Dedifferentiated amniotic fluid mesenchymal stem cell (primary cell): ENCODE measurements at regions not wholly inside any gene's neighbourhood (a gene's known extent, or its start where the extent isn't known, plus 50 kb on each side); places are given as distances from the start of the nearest gene placed in this dataset.
"Not testable (repeated sequence)": the region's sequence is repeated elsewhere in the genome, so short reads cannot be mapped to it uniquely, and the experiment has no call there.

Source experiments
- DNase-seq: peaks from one replicate; pipeline ENCODE4 v3.0.0-alpha.2; 2016; ENCODE audit errors: extremely low spot score

DNA sequence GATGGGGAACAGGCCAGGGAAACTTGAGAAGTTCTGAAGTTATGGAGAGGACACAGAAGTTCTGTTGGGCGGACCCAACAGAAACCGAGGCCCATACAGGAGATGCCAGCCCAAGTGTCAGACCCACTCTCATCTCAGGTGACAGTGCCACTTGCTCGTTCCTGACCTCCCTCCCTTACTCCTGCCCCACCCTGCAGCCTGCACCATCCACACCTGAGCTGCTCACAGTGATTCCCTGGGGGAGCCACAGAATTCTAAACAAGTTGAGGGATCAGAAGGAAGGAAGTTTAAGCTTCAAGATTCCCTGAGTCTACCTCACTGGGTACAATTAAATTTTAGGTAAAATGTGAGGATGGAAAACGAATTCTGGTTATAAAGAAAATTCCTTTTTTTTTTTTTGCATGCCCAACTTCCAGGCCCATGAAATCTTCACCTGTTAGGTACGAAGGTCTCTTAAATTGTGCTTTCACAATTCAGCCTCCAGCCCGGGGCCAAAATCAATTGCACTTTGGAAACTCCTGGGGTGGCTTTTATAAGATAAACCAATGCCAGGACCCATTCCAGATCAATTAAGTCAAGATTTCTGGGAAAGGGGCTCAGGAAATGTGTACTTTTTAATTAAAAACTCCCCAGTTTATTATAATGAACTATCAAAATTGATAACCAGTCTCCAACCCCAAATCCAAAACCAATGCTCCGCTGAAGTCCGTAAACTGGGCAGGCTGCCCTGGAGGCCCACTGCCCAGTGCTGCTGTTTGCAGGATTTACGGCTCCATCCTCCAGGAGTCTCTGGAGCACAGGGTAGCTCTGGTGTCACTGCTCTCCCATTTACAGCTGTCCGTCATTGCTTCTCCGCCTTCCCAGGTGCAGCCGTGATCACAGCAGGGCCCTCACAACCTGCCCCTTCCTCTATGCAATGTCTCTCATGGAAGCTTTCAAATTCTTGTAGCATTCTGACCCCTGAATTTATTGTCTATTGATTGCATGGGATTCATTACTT, 643.5 kb downstream of the UQCRFS1 start:
- DNase-seq = no peak

- DNase-seq = no peak
Observed at GRCh38 chr19:28567834-28568233, 645.1 kb downstream of the UQCRFS1 start.

DNA sequence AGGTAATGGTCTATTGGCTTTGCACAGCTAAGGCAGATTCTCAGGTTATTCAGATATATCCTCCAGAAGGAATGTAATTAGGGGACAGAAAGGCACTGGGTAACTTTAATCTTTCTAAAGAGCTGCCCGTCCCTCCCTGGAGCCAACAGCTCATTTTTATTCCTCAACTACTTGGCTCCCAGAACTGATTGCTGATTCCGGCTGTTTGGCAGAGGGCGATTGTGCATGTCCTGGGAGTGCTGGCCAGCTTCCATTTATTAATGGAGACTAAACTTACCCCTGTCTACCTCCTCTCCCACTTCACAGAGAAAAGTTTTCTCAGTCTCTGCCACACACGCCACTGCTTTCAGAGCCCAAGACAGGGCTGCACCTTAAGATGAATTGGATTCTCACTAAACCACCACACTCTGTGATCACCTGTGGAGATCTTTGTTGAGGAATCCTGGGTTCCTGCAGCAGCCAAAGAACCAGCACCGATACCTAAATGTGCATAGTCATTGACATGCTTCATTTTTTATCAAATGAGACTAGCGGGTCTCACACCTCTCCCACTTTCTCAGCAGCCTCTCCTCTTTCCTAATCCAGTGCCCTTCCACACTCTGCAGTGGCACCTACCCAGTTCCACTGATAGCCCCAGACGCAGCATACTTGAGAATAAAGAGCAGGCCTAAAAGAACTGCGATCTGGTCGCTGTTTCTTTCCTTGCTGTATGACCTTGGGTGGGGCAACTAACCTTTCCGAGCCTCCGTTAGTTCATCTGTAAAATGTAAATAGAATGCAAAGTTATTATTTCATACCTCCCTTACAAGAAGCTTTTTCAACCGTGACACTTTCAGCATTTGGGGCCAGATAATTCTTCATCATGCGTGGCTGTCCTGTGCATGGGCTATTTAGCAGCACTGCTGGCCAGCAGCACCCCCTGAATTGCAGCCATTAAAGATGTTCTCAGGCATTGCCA, 648.7 kb downstream of the UQCRFS1 start:
- DNase-seq = no peak

GRCh38 chr19:28560786-28561185, 652.2 kb downstream of the UQCRFS1 start:
- no peak for DNase-seq

- no peak for DNase-seq
Observed at GRCh38 chr19:28558783-28559182, 654.2 kb downstream of the UQCRFS1 start.

GRCh38 chr19:28556371-28556770, 656.6 kb downstream of the UQCRFS1 start:
- no peak for DNase-seq

DNA sequence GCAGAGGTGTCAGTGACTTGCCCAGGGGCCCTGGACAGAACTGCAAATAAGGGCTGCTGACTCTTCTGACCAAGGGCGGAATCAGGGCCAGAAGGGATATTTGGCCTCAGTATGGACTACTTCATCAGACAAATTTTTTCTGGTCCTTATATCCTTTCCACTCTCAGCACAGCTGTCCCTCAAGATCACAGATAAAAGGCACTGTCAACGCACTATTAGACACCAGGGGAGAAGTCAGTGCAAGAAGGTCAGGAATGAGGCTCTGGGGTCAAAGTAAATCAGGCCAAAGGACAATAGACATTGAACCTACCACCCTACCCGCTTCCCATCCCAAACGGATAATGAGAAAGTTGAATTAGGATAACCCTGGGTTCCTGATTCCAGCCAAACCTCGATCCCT, 657.6 kb downstream of the UQCRFS1 start:
- DNase-seq = no peak

DNA sequence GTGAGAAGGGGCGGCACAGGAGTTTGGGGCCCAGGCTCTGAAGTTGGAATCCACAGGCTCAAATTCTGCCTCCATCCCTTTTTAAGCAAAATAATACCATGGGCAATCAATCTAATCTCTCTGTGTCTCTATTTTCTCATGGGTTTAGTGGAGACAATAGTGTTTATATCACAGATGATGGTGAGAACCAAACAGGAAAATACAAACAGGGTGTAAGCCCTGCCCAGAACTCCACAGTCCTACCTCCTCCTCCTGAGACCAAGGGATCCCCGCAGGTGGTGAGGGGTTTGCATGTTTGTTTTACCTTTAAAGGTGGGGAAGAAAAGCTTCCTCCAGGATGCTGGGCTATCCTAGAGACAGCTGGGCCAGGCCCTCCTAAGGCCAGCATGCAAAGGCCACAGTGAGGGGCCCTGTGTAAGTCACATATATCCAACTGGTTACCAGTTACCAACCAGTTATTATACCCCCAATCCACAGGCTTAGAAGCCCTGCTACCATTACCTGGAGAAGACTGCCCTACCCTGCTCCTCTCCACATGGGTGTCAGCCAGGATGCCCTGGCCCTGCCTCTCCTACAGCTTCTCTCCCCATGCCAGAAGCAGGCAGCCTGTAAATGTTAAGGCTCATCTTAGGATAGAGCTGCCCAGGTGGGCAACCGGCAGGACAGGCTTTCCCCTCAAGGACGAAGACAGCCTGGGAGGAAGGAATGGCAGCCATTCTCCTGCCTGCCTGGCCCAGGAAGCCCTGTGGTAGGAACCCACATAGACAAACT, 658.4 kb downstream of the UQCRFS1 start:
- DNase-seq = no peak

DNA sequence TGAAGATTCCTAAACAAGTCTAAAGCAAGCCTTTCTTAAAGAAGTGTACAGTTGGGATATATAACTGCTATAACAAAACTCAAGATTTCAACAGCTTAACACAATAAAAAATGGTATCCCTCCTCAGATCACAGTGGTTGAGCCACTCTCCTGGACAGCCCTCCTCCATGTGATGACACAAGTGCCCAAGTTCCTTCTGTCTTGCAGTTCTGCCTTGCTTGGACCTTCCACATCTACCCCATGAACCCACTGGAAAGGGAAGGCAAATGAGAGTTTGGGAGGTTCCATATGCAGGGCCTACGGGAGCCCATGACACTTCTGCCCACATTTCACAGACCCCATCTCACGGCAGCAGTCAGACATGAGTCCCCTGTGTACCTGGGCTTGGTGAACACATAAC, 659.2 kb downstream of the UQCRFS1 start:
- DNase-seq = no peak

GRCh38 chr19:28553005-28553404, 659.9 kb downstream of the UQCRFS1 start:
- no peak for DNase-seq

- no peak for DNase-seq
Observed at GRCh38 chr19:28549680-28550277, 663.2 kb downstream of the UQCRFS1 start.

DNA sequence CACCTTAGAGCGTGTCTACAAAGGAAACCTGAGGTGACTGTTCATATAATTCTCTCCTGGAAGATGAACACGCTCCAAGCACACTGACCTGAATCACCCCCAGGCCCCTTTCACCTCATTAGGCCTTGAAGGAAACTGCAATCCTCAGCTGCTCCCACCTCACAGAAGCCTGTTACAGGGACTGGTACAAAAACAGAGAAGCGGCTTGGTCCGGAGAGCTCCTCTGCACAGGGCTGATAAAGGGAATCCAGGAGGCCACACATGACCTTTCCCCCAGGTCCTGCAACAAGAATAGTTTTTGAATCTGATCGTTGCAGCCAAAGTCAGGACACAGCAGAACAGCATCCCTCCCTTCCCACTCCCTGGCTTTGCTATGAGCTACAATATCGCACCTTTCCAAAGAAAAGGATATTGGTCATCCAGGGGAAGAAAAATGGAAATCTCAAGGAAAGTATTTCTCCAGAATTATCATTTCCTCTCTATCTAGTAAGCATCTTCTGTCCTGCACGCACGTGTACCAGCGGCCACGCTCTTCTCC, 666.7 kb downstream of the UQCRFS1 start:
- no peak for DNase-seq

DNA sequence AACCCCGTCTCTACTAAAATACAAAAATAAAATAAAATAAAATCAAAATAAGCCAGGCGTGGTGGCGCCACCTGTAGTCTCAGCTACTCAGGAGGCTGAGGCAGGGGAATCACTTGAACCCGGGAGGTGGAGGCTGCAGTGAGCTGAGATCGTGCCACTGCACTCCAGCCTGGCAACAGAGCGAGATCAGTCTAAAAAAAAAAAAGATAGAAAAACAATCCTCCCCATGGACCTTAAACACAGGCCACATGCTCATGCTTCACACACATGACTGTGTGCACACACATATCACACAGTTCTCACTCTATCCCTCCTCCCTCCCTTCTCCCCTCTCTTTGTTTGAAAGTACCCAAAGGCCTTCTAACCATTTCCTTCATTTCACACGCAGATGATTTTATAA, 667.6 kb downstream of the UQCRFS1 start:
- not testable (repeated sequence) for DNase-seq

DNA sequence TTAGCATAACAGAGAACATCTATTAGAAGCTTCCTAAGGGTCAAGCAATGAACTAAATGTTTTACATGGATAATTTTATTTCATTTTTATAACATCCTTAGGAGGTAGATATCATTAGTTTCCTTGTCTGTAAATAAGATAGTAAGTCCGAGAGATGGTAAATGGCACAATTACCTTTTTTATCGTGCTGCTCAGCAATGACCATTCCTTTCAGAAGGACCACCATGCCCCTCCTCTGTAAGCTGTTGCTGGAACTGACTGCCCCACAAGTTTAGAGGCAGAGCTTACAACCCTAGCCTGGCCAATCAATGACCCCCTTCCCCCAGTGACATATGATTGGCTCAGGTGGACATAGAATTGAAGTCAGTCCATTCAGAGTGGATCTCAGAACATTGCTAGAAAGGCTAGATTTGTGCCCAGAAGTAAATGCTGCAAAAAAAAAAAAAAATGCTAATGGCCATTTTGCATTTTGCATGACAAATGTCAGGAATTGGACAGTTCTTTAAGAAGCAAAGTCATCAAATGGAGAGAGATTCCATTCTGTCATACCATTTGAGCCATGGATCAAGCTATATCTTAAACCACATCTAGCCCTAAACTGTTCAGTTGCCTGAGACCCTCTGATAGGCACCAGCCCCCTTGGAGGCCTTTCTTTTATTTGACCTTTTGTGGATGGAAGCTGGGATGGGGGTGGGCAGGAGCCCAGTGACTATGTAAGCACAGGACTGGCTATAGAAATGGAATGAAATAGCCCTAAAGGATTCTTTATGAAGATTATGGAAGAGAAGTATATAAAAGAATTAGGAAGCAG, 668.3 kb downstream of the UQCRFS1 start:
- no peak for DNase-seq

DNA sequence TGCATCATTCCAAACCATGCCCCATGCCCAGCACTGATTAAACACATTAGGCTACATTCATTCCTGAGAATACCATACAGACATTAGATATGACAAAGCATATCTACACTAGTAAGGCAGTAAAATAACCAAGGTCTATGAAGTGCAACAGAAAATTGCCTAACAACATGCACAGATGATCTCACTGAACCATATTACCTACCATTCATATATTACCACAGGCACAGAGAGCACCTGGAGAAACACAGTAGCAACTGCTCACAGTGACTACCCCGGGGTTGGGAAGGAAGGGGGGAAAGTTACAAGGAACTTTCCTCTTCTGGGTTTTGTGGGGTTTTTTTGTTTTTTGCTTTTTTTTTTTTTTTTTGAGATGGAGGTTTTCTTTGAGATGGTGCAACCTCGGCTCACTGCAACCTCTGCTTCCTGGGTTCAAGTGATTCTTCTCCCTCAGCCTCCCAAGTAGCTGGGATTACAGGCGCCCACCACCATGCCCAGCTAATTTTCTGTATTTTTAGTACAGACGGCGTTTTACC, 669.6 kb downstream of the UQCRFS1 start:
- no peak for DNase-seq

- DNase-seq = no peak
Observed at GRCh38 chr19:28542394-28543243, 670.3 kb downstream of the UQCRFS1 start.

GRCh38 chr19:28541602-28542393, 671.2 kb downstream of the UQCRFS1 start:
- no peak for DNase-seq

DNA sequence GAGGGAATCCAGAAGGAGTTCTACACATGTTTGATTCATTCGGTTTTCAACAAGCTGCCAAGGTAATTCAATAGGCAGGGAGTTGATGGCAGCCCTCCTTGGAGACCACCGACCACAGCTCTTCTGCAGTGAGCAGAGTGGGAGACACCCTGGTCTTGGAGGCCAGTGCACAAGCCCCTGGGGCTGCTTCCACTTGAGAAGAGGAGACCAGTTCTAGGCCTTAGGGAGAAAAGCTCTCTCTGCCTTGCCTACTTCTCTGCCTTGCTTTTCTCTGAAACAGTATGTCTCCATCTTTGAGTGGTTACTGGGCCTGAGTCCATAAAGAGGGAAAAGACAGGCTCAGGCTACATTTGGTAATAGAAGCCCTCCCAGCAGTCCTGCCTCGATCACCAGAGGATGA, 671.9 kb downstream of the UQCRFS1 start:
- DNase-seq = no peak
